Body of pancreas (tissue), 4 donors: ENCODE measurements at regions not wholly inside any gene's neighbourhood (a gene's known extent, or its start where the extent isn't known, plus 50 kb on each side); places are given as distances from the start of the nearest gene placed in this dataset.

Source experiments
- ATAC-seq: fragments of 150-250 bp; one replicate; pipeline ENCODE4 v1.9.1; 2016
- DNase-seq, 4 donors: peaks; one replicate each; pipeline ENCODE4 v3.0.0-alpha.2; 2019
- H3K27ac ChIP-seq, 4 donors: fragments of 200-600 bp; sonication (generic); 1 replicate in 3 of 4; 2 replicates in 1 of 4; pipeline versions ENCODE4 v1.5.1 to v1.6.1; 2016 to 2019; ENCODE audit warnings: mild to moderate bottlenecking in 1 of 4, mixed read lengths in 1 of 4, moderate library complexity in 1 of 4
- H3K27me3 ChIP-seq, 2 donors: fragments of 200-600 bp; sonication (generic); one replicate each; pipeline ENCODE4 v1.6.0; 2016; ENCODE audit warnings: mild to moderate bottlenecking in 1 of 2
- H3K36me3 ChIP-seq, 2 donors: fragments of 200-600 bp; sonication (generic); replicated peaks in 1 of 2; 2 replicates each; pipeline ENCODE4 v1.5.1; 2016; ENCODE audit warnings: low read depth in 2 of 2; ENCODE audit not compliant: insufficient read depth in 1 of 2
- H3K4me1 ChIP-seq: fragments of 200-600 bp; sonication (generic); one replicate; pipeline ENCODE4 v1.6.0; 2016
- H3K4me3 ChIP-seq, 2 donors: fragments of 200-600 bp; sonication (generic); 1 replicate in 1 of 2; 2 replicates in 1 of 2; pipeline ENCODE4 v1.5.1; 2016 to 2019
- H3K9me3 ChIP-seq, 3 donors: fragments of 200-600 bp; sonication (generic); 1 replicate in 2 of 3; 2 replicates in 1 of 3; pipeline ENCODE4 v1.5.1; 2016
- CTCF ChIP-seq, 7 experiments: fragments of 450-650 bp in 4 of 7; fragments of 200-600 bp in 3 of 7; sonication (generic) in 3 of 7; IDR thresholded peaks; one replicate each; pipeline ENCODE4 v1.5.1; 2016 to 2019; ENCODE audit warnings: antibody characterized with exemption in 7 of 7
- POLR2A ChIP-seq, 3 donors: fragments of 450-650 bp; IDR thresholded peaks; one replicate each; pipeline ENCODE4 v1.6.1; 2016; ENCODE audit warnings: antibody characterized with exemption in 3 of 3, mild to moderate bottlenecking in 2 of 3
- WGBS, 2 donors: methylation state at CpG; one replicate each; pipeline ENCODE4 v1.1.5; 2017; 5-methylcytosine and 5-hydroxymethylcytosine counted together
- intact Hi-C: fragments of 100-400 bp; cut with DNase I; formaldehyde crosslinking; loops from one replicate; pipeline ENCODE4 v1.15.1; 2023

GRCh38 chr1:14443164-14443787, 155.2 kb upstream of the KAZN start:
- no peak for TF ChIP-seq POLR2A (IDR thresholded peaks at IDR 0.05)
- no peak for TF ChIP-seq CTCF (IDR thresholded peaks at IDR 0.05)
- intact Hi-C loops = no loop called here
- WGBS, 2 donors = 49 to 54% methylated on average over 4 of the region's 4 CpGs

GRCh38 chr1:14451217-14451616, 147.3 kb upstream of the KAZN start:
- 58 to 88% methylated on average over 1 to 2 of the region's 2 CpGs for WGBS, 2 donors
- Histone ChIP-seq H3K4me3 (no peak overlapping the region), H3K4me1 (no peaks in the 10 kb centered on the region), H3K27ac (no peak overlapping the region), H3K9me3 (no peaks in the 10 kb centered on the region), H3K36me3 (no peaks in the 10 kb centered on the region), H3K27me3 (no peaks in the 10 kb centered on the region)
- ATAC-seq = no peak
- intact Hi-C loops = no loop called here
- no peak for DNase-seq
- TF ChIP-seq POLR2A (IDR thresholded peaks at IDR 0.05) (no peak), CTCF (IDR thresholded peaks at IDR 0.05) (no peak)

More at GRCh38 chr1:14443164-14443787, 155.2 kb upstream of the KAZN start:
- H3K36me3 ChIP-seq = no peaks in the 10 kb centered on the region
- DNase-seq (no peak), ATAC-seq (no peak)
- H3K4me1 ChIP-seq = no peaks in the 10 kb centered on the region
- H3K9me3 ChIP-seq = no peaks in the 10 kb centered on the region
- H3K27me3 ChIP-seq = no peaks in the 10 kb centered on the region
- no peak overlapping the region for H3K4me3 ChIP-seq
- H3K27ac ChIP-seq = no peak overlapping the region

- WGBS, 2 donors = 83 to 89% methylated on average over 4 of the region's 4 CpGs
- no peaks in the 10 kb centered on the region for H3K4me1 ChIP-seq
- DNase-seq (no peak), ATAC-seq (no peak)
- H3K4me3 ChIP-seq = no peak overlapping the region
- no peaks in the 10 kb centered on the region for H3K27me3 ChIP-seq
- no peak for TF ChIP-seq POLR2A (IDR thresholded peaks at IDR 0.05)
- no peak for TF ChIP-seq CTCF (IDR thresholded peaks at IDR 0.05)
- no peak overlapping the region for H3K27ac ChIP-seq
- no peaks in the 10 kb centered on the region for H3K9me3 ChIP-seq
- no peaks in the 10 kb centered on the region for H3K36me3 ChIP-seq
- intact Hi-C loops = no loop called here
These were observed 145.9 kb upstream of the KAZN start for GRCh38 chr1:14452551-14452950.

- H3K4me3 ChIP-seq = no peak overlapping the region
- 74 to 81% methylated on average over 3 of the region's 3 CpGs for WGBS, 2 donors
- H3K36me3 ChIP-seq = no peaks in the 10 kb centered on the region
- no peaks in the 10 kb centered on the region for H3K9me3 ChIP-seq
- ATAC-seq (no peak), DNase-seq (no peak)
- intact Hi-C loops = no loop called here
- TF ChIP-seq CTCF (IDR thresholded peaks at IDR 0.05) = no peak
- TF ChIP-seq POLR2A (IDR thresholded peaks at IDR 0.05) = no peak
- no peaks in the 10 kb centered on the region for H3K27me3 ChIP-seq
- no peak overlapping the region for H3K27ac ChIP-seq
- no peaks in the 10 kb centered on the region for H3K4me1 ChIP-seq
These were observed 138.3 kb upstream of the KAZN start for GRCh38 chr1:14460173-14460572.

- no peak for DNase-seq
- no peaks in the 10 kb centered on the region for H3K4me1 ChIP-seq
- intact Hi-C loops = no loop called here
- 88 to 91% methylated on average over 4 of the region's 4 CpGs for WGBS, 2 donors
- no peaks in the 10 kb centered on the region for H3K27me3 ChIP-seq
- ATAC-seq = no peak
- no peaks in the 10 kb centered on the region for H3K9me3 ChIP-seq
- H3K4me3 ChIP-seq = no peak overlapping the region
- TF ChIP-seq CTCF (IDR thresholded peaks at IDR 0.05) (no peak), POLR2A (IDR thresholded peaks at IDR 0.05) (no peak)
- H3K36me3 ChIP-seq = no peaks in the 10 kb centered on the region
- H3K27ac ChIP-seq = no peak overlapping the region
These were observed 135.6 kb upstream of the KAZN start for GRCh38 chr1:14462851-14463250.
